ENCODE measurements at regions not wholly inside any gene's neighbourhood (a gene's known extent, or its start where the extent isn't known, plus 50 kb on each side); places are given as distances from the start of the nearest gene placed in this dataset.
"Not testable (repeated sequence)": the region's sequence is repeated elsewhere in the genome, so short reads cannot be mapped to it uniquely, and the experiment has no call there.

- DNase-seq (ENCODE audit: low spot score), result not testable (repeated sequence)
Measured at GRCh38 chr11:67774175-67774574, 99.8 kb upstream of the ALDH3B2 start.

GRCh38 chr11:67768001-67768730 is 93.7 kb upstream of the ALDH3B2 start:
- DNase-seq (ENCODE audit: low spot score), result not testable (repeated sequence)

- DNase-seq (ENCODE audit: low spot score), result not testable (repeated sequence)
Measured at GRCh38 chr11:67761211-67761610, 86.8 kb upstream of the ALDH3B2 start.

GRCh38 chr11:67759321-67759720 is 84.9 kb upstream of the ALDH3B2 start:
- DNase-seq (ENCODE audit: low spot score), result not testable (repeated sequence)

- DNase-seq (ENCODE audit: low spot score), result not testable (repeated sequence)
Measured at GRCh38 chr11:67758467-67758866, 84.0 kb upstream of the ALDH3B2 start.

- not testable (repeated sequence) for DNase-seq (ENCODE audit: low spot score)
Measured at GRCh38 chr11:67758009-67758408, 83.6 kb upstream of the ALDH3B2 start.

GRCh38 chr11:67753820-67754219 is 79.4 kb upstream of the ALDH3B2 start:
- DNase-seq (ENCODE audit: low spot score), result not testable (repeated sequence)

GRCh38 chr11:67745181-67745726 is 70.8 kb upstream of the ALDH3B2 start:
- no peak for DNase-seq (ENCODE audit: low spot score)

- DNase-seq (ENCODE audit: low spot score), result not testable (repeated sequence)
Measured at GRCh38 chr11:67744231-67744630, 69.8 kb upstream of the ALDH3B2 start.

- DNase-seq (ENCODE audit: low spot score), result not testable (repeated sequence)
Measured at GRCh38 chr11:67738231-67738630, 63.8 kb upstream of the ALDH3B2 start.

- not testable (repeated sequence) for DNase-seq (ENCODE audit: low spot score)
Measured at GRCh38 chr11:67737562-67738080, 63.2 kb upstream of the ALDH3B2 start.

GRCh38 chr11:67732045-67732787 is 57.8 kb upstream of the ALDH3B2 start:
- DNase-seq (ENCODE audit: low spot score), result no peak

- no peak for DNase-seq (ENCODE audit: low spot score)
Measured at GRCh38 chr11:67731583-67731982, 57.2 kb upstream of the ALDH3B2 start.

GRCh38 chr11:67728163-67728571 is 53.7 kb upstream of the ALDH3B2 start:
- not testable (repeated sequence) for DNase-seq (ENCODE audit: low spot score)

- not testable (repeated sequence) for DNase-seq (ENCODE audit: low spot score)
Measured at GRCh38 chr11:67727066-67728040, 52.9 kb upstream of the ALDH3B2 start.

Measured in hematopoietic multipotent progenitor cell treated with erythropoietin and hydrocortisone succinate and interleukin-3 and kit ligand, for 17 days (in vitro differentiated cells).